SK-MEL-5 (cell line): ENCODE measurements at regions not wholly inside any gene's neighbourhood (a gene's known extent, or its start where the extent isn't known, plus 50 kb on each side); places are given as distances from the start of the nearest gene placed in this dataset.

Experiments used
- DNase-seq: peaks from one replicate; pipeline ENCODE4 v3.0.0-alpha.2; 2016; ENCODE audit warnings: low read depth, low spot score
- in situ Hi-C: cut with HindIII; loops from 2 replicates; pipeline ENCODE4 v1.10.0; 2016; ENCODE audit warnings: low sequenced_read_pairs, high pct_unique_total_duplicates, low pct_unique_long_range_greater_than_20kb

GRCh38 chr1:38334930-38335592 is 288.5 kb upstream of the POU3F1 start:
- DNase-seq, result no peak
- in situ Hi-C loops, result no loop called here

DNA sequence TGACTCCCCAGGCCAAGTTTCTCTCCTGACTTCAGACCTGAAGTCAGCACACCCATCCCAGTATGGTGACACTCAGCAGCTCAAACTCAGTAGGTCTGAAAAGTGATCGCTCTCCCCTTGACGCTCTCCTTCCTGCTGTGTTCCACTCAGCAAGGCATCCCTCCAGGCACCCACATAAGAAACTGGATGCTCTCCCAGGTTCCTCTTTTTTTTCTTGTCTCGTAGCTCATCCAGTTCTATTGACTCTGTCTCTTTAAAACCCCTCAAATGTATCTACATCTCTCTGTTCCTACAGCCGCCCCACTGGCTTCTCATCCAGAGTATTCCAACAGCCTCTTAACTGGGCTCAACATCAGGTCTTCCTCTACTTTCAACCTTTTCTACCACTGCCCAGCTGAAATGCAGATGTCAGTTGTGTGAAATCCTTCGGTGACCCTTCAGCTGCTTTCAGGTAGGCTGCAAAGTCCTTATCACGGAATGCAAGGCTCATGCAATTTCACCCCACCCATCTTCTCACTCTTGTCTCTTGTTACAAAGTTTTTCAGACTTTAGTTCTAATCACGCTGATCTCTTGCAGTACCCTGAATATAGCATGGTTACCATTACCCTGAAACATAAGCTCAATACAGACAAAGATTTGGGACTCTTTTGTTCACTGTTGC is 286.2 kb upstream of the POU3F1 start:
- no peak for DNase-seq
- in situ Hi-C loops, result no loop called here

- in situ Hi-C loops, result no loop called here
- no peak for DNase-seq
These were observed 285.1 kb upstream of the POU3F1 start for GRCh38 chr1:38331496-38332210.

GRCh38 chr1:38330799-38331198 is 284.2 kb upstream of the POU3F1 start:
- no peak for DNase-seq
- in situ Hi-C loops, result no loop called here

- in situ Hi-C loops, result no loop called here
- DNase-seq, result no peak
These were observed 283.1 kb upstream of the POU3F1 start for GRCh38 chr1:38329644-38330043.

- DNase-seq, result no peak
- in situ Hi-C loops, result no loop called here
These were observed 281.9 kb upstream of the POU3F1 start for GRCh38 chr1:38328278-38329035.

DNA sequence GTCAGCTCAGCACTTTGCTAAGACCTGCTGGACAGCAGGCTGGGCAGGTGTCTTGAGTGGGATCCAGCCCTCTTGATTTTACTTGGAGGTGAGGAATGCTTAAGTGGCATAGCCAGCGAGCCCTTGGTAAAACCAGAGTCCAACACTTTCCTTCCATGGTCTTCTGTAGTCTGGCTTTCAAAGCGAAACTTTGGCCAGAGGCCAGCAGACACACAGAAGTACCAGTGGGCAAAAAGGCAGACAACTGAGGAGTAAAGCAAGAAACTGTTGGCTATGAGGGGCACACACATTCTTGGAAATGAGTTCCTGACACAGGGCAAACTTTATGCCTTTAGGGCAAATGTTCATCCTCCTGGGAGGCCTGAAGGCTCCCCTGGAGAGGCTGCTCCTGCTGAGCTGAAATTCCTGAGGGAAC is 281.0 kb upstream of the POU3F1 start:
- in situ Hi-C loops, result no loop called here
- no peak for DNase-seq

DNA sequence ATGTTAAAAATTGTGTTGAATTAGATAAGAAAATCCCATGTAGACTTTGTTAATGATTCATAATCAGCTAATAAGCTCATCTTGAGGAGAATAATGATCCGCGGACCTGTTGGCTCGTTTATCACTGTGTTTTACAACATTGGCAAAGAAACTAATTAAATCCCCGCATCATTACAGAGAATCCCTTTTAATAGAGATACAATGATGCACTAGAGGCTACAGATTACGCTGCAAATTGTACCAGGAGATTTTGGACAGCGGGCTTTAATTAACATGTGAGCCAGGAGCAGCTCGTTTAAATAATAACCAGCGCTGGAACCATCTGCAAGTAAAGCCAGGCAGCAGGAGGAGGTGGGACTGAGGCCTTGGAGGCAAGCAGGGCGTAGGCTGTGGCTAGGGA is 280.3 kb upstream of the POU3F1 start:
- DNase-seq, result no peak
- in situ Hi-C loops, result no loop called here

GRCh38 chr1:38326135-38326534 is 279.5 kb upstream of the POU3F1 start:
- DNase-seq, result no peak
- in situ Hi-C loops, result no loop called here

DNA sequence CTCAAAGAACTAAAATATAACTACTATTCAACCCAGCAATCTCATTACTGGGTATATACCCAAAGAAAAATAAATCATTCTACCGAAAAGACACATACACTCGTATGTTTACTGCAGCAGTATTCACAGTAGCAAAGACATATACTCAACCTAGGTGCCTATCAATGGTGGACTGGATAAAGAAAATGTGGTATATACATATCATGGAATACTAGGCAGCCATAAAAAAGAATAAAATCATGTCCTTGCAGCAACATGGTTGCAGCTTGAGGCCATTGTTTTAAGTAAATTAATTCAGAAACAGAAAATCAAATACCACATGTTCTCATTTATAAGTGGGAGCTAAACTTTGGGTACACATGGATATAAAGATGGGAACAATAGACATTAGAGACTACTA is 266.2 kb upstream of the POU3F1 start:
- no peak for DNase-seq
- in situ Hi-C loops, result no loop called here

- in situ Hi-C loops, result no loop called here
These were observed 263.5 kb upstream of the POU3F1 start for GRCh38 chr1:38310079-38310478.

DNA sequence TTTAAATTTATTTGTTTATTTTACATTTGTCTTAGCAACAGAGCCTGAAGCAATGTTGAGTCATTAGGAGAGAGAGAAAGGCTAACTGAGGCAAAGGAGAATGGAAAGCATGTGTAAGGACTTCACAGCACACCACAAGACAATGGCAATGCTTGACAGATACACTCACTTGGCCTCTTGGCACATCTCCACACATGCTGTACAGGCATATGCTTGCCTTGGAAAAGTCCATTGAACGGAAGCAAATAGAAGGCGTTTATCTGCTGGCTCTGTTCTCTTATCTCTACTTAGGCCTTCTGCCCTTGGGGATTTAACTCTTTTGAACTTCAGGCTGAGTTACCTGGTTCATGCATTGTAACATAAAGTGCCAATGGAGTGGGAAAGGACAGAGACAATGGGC is 262.2 kb upstream of the POU3F1 start:
- no peak for DNase-seq
- in situ Hi-C loops, result no loop called here

More at GRCh38 chr1:38310079-38310478, 263.5 kb upstream of the POU3F1 start:
- no peak for DNase-seq

GRCh38 chr1:38305666-38306065 is 259.1 kb upstream of the POU3F1 start:
- DNase-seq, result no peak
- in situ Hi-C loops, result no loop called here

DNA sequence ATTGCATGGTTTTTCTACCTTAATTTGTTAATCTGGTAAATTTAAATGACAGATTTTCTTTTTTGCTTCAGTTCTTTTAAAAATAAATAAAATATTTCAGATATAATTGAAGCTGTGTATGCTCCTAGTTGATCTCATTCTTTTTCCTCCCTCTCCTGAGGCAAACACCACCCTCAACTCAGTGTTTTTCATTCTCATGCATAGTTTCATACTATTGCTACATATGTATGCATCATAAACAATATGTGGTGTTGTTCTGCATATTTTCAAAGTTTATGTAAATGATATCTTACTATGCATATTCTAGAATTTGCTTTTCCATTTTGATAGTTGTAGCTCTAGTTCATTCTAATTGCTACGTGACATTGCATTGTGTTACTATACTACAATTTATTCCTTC is 257.2 kb upstream of the POU3F1 start:
- in situ Hi-C loops, result no loop called here
- DNase-seq, result no peak

DNA sequence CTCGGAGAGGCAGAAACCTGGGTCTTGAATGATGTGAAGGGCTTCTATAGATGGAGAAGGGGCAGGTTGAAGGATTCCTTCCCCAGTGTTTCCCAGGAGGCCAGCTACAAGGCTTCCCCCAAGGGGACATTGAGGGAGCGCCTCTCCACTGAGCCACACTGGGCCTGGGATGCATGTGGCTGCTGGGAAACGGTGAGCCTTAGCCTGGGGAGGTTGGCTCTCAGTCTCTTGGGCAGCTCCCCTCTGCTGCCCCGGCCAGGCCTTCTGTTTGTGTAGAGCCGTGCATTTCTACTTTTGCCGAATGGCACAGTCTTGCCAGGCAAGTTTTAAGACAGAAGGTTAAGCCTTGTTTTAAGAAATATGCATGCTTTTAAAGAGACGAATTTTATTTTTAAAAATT is 254.4 kb upstream of the POU3F1 start:
- in situ Hi-C loops, result no loop called here
- no peak for DNase-seq

GRCh38 chr1:38300616-38301015 is 254.0 kb upstream of the POU3F1 start:
- in situ Hi-C loops, result no loop called here
- DNase-seq, result no peak

- in situ Hi-C loops, result no loop called here
- no peak for DNase-seq
These were observed 251.2 kb upstream of the POU3F1 start for GRCh38 chr1:38297842-38298241.

GRCh38 chr1:38297246-38297645 is 250.7 kb upstream of the POU3F1 start:
- in situ Hi-C loops, result no loop called here
- DNase-seq, result no peak
